Fibroblast of lung (primary cell): ENCODE measurements at regions not wholly inside any gene's neighbourhood (a gene's known extent, or its start where the extent isn't known, plus 50 kb on each side); places are given as distances from the start of the nearest gene placed in this dataset.

Source experiments
- EZH2 ChIP-seq: IDR thresholded peaks from 2 replicates; pipeline ENCODE4 v1.5.1; 2012; ENCODE audit warnings: low read length, control low read depth, mild to moderate bottlenecking; ENCODE audit errors: missing control alignments
- TF ChIP-seq, protein P1 (sequence below), 2 donors: IDR thresholded peaks in 1 of 2; conservative IDR thresholded peaks in 1 of 2; 1 replicate in 1 of 2; 2 replicates in 1 of 2; pipeline ENCODE4 v1.5.1; 2011 to 2012; ENCODE audit warnings: low read length in 2 of 2, control low read depth in 1 of 2, inconsistent platforms in 1 of 2, low read depth in 1 of 2, mild to moderate bottlenecking in 1 of 2

DNA sequence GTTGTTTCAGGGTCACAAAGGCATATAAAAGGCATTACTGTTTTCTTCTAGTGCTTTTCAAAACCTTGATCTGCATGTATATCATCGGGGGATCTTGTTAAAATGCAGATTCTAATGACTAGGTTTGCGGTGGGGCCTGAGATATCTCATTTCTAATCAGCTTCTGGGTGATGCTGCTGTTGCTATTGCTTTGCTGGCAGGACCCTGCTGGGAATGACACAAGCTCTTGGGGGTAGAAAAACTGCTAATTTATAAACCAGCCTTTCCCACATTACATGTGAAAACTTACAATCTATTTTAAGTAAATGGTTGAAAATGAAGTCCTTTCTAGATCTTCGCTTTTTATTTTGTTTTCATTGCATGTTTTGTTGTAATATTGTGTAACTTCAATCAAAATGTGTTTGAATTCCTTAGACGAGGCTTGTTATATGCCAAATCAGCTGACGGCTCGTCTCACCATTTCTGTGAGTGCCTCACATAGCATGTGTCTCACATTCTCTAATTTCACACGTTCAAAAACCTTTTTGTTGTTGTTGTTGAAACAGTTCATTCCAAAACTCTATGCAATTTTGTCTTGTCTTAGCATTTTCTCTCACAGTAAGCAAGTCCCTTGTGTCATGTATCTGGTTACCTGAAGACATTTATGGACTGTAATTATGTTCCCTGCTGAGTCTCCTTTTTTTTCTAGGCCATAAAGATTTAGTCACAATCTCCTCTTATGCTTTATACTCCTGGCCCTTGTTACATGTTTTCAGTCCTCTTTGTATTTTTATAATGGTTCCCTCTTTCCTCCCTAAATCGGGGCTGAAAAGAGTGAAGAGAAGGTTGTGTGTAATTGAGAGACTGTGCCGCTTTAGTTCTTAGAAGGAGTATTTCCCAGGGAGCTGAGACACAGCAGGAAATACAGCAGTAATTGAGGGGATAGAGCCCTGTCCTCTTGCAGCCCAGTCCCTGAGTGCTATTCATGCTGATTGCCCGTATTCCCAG is 521.0 kb upstream of the SEMA6A start:
- TF ChIP-seq, protein P1, sequence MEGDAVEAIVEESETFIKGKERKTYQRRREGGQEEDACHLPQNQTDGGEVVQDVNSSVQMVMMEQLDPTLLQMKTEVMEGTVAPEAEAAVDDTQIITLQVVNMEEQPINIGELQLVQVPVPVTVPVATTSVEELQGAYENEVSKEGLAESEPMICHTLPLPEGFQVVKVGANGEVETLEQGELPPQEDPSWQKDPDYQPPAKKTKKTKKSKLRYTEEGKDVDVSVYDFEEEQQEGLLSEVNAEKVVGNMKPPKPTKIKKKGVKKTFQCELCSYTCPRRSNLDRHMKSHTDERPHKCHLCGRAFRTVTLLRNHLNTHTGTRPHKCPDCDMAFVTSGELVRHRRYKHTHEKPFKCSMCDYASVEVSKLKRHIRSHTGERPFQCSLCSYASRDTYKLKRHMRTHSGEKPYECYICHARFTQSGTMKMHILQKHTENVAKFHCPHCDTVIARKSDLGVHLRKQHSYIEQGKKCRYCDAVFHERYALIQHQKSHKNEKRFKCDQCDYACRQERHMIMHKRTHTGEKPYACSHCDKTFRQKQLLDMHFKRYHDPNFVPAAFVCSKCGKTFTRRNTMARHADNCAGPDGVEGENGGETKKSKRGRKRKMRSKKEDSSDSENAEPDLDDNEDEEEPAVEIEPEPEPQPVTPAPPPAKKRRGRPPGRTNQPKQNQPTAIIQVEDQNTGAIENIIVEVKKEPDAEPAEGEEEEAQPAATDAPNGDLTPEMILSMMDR (conservative IDR thresholded peaks at IDR 0.05 in 1 of 2, IDR thresholded peaks at IDR 0.05 in 1 of 2; ENCODE audit: low read depth in 1 of 2, low read length in 2 of 2) = no peak
- no peak for TF ChIP-seq EZH2
